Loucy (cell line): ENCODE measurements at regions not wholly inside any gene's neighbourhood (a gene's known extent, or its start where the extent isn't known, plus 50 kb on each side); places are given as distances from the start of the nearest gene placed in this dataset.

Source experiments
- H2AFZ ChIP-seq: fragments of 200-600 bp; sonication (generic); 2 replicates; pipeline ENCODE4 v1.6.0; 2016; ENCODE audit warnings: antibody characterized with exemption, mild to moderate bottlenecking, low read length, moderate library complexity
- H3F3A ChIP-seq: fragments of 200-600 bp; 2 replicates; pipeline ENCODE4 v1.6.0; 2016; ENCODE audit warnings: antibody characterized with exemption, low read depth, mild to moderate bottlenecking
- H3K27me3 ChIP-seq: fragments of 200-600 bp; sonication (generic); 2 replicates; pipeline ENCODE4 v1.6.1; 2014; ENCODE audit warnings: low read length, mild to moderate bottlenecking; ENCODE audit not compliant: insufficient read depth, poor library complexity, severe bottlenecking
- H3K36me3 ChIP-seq: fragments of 200-600 bp; sonication (generic); 2 replicates; pipeline ENCODE4 v1.6.1; 2016; ENCODE audit warnings: low read length; ENCODE audit not compliant: insufficient read depth
- H3K4me1 ChIP-seq: fragments of 200-600 bp; sonication (generic); 2 replicates; pipeline ENCODE4 v1.5.1; 2014; ENCODE audit warnings: low read length, mild to moderate bottlenecking; ENCODE audit not compliant: insufficient read depth, poor library complexity, severe bottlenecking
- H3K4me2 ChIP-seq: fragments of 200-600 bp; sonication (generic); 2 replicates; pipeline ENCODE4 v1.6.0; 2014; ENCODE audit warnings: antibody characterized with exemption, low read length, low read depth, mild to moderate bottlenecking; ENCODE audit not compliant: poor library complexity, severe bottlenecking
- H3K4me3 ChIP-seq: fragments of 200-600 bp; sonication (generic); 2 replicates; pipeline ENCODE4 v1.5.1; 2014; ENCODE audit warnings: low read length, mild to moderate bottlenecking, mixed read lengths; ENCODE audit not compliant: poor library complexity, severe bottlenecking
- H3K79me2 ChIP-seq: fragments of 200-600 bp; sonication (generic); 2 replicates; pipeline ENCODE4 v1.6.1; 2014; ENCODE audit warnings: low read length; ENCODE audit not compliant: insufficient read depth
- H3K9ac ChIP-seq: fragments of 200-600 bp; sonication (generic); 2 replicates; pipeline ENCODE4 v1.6.0; 2014; ENCODE audit warnings: mild to moderate bottlenecking, low read depth, low read length, moderate library complexity; ENCODE audit not compliant: poor library complexity, severe bottlenecking
- H3K9me2 ChIP-seq: fragments of 200-600 bp; sonication (generic); replicated peaks from 2 replicates; pipeline ENCODE4 v1.6.1; 2016; ENCODE audit warnings: low read depth, low read length, mixed read lengths
- H3K9me3 ChIP-seq: fragments of 200-600 bp; sonication (generic); 2 replicates; pipeline ENCODE4 v1.6.1; 2014; ENCODE audit warnings: mild to moderate bottlenecking, antibody characterized with exemption, low read length, low read depth; ENCODE audit not compliant: insufficient read depth
- H4K20me1 ChIP-seq: fragments of 200-600 bp; sonication (generic); 2 replicates; pipeline ENCODE4 v1.6.0; 2014; ENCODE audit warnings: antibody characterized with exemption, low read length, mild to moderate bottlenecking; ENCODE audit not compliant: insufficient read depth, poor library complexity, severe bottlenecking
- EZH2phosphoT487 ChIP-seq: fragments of 200-600 bp; IDR thresholded peaks from 2 replicates; pipeline ENCODE4 v1.6.1; 2018; ENCODE audit warnings: antibody characterized with exemption, mild to moderate bottlenecking, moderate library complexity, borderline replicate concordance
- TF ChIP-seq, protein P1 (sequence below): fragments of 200-600 bp; sonication (generic); conservative IDR thresholded peaks from 2 replicates; pipeline ENCODE4 v1.5.1; 2014; ENCODE audit warnings: mild to moderate bottlenecking, antibody characterized with exemption, low read length

DNA sequence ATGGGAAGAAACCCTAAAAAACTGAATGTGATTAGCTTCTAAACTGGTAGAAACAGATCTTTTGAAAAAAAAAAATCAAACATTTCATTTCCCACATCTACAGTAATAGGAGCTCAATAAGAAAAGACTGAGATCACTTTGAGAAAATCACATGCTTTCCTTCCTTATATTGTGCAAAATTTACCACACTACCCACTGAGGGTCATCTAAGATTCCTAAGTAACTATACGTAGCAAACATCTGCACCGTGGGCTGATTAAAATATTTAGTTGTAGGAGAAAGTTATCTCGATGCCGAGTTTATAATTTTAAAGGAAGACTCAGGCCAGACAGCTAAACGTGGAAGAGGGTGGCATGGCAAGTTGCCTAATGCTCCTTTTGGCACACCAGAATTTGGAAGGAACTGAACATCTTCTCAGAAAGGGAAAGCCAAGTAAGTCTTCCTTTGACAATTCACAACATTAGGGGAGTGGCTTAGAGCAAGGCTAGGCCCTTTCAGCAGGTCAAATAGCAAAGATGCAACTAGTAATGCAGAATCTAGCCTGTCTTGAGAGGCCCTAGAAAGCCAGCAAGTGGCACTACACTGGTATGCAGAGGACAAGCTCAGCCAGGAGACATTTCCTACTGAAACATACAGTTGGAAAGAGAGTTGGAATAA, 128.0 kb downstream of the TMA16 start:
- Histone ChIP-seq H3K4me1 (peaks cover 5% of the 10 kb centered on the region), H3K36me3 (no peaks in the 10 kb centered on the region), H3K79me2 (no peaks in the 10 kb centered on the region), H3F3A (no peaks in the 10 kb centered on the region), H3K27me3 (no peaks in the 10 kb centered on the region), H3K9me2 (no peaks in the 10 kb centered on the region), H3K9me3 (no peaks in the 10 kb centered on the region), H4K20me1 (no peaks in the 10 kb centered on the region), H3K4me3 (no peak overlapping the region), H2AFZ (no peak overlapping the region), H3K9ac (no peak overlapping the region), H3K4me2 (no peak overlapping the region)
- TF ChIP-seq, protein P1, sequence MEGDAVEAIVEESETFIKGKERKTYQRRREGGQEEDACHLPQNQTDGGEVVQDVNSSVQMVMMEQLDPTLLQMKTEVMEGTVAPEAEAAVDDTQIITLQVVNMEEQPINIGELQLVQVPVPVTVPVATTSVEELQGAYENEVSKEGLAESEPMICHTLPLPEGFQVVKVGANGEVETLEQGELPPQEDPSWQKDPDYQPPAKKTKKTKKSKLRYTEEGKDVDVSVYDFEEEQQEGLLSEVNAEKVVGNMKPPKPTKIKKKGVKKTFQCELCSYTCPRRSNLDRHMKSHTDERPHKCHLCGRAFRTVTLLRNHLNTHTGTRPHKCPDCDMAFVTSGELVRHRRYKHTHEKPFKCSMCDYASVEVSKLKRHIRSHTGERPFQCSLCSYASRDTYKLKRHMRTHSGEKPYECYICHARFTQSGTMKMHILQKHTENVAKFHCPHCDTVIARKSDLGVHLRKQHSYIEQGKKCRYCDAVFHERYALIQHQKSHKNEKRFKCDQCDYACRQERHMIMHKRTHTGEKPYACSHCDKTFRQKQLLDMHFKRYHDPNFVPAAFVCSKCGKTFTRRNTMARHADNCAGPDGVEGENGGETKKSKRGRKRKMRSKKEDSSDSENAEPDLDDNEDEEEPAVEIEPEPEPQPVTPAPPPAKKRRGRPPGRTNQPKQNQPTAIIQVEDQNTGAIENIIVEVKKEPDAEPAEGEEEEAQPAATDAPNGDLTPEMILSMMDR: no peak
- TF ChIP-seq EZH2phosphoT487: no peak

DNA sequence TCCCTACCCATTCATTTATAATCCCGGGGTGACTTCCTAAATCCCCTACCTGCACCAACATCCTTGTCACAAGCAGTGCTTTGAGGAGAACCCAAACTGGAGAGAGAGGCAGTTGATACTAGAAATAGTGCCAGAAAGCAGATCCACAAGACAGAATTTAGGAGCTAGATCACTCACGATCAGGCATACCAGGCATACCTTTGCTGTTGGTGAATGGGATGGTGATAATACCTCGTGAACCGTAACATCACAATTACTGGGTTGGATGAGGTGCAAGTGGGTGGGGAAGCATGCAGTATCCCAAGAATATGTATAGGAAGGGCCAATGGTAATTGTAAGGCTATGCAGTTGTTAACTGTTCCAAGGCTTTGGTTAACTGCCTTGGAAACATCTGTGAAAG, 129.3 kb downstream of the TMA16 start:
- no peaks in the 10 kb centered on the region for H3K36me3 ChIP-seq
- no peaks in the 10 kb centered on the region for H3K9me3 ChIP-seq
- no peak overlapping the region for H3K9ac ChIP-seq
- no peak overlapping the region for H3K4me2 ChIP-seq
- no peak overlapping the region for H3K4me3 ChIP-seq
- no peaks in the 10 kb centered on the region for H3K27me3 ChIP-seq
- no peak overlapping the region for H2AFZ ChIP-seq
- H3K4me1 ChIP-seq: peaks cover 5% of the 10 kb centered on the region
- no peak for TF ChIP-seq EZH2phosphoT487
- TF ChIP-seq, protein P1: no peak
- H3F3A ChIP-seq: no peaks in the 10 kb centered on the region
- no peaks in the 10 kb centered on the region for H3K79me2 ChIP-seq
- no peaks in the 10 kb centered on the region for H3K9me2 ChIP-seq
- H4K20me1 ChIP-seq: no peaks in the 10 kb centered on the region

DNA sequence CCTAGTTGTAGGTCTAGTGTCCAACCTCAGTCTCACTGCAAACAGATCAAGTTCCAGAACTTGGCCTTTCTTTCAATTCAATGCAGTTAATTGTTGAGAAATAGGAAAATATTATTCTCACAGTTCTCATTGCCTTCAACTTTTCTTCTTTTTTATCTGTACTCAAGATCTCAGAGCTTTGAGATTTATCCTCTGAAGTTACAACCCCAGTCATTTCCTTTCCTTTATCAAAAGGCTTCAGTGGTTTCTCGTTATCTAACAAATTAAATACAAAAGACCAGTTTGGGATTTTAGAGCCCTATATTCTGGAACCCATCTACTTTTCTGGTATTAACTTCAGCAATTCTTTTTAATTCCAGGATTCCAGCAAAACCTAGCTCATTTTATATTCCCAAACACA, 130.2 kb downstream of the TMA16 start:
- H3F3A ChIP-seq: no peaks in the 10 kb centered on the region
- H3K27me3 ChIP-seq: no peaks in the 10 kb centered on the region
- H3K4me1 ChIP-seq: peaks cover 5% of the 10 kb centered on the region
- H3K36me3 ChIP-seq: no peaks in the 10 kb centered on the region
- TF ChIP-seq EZH2phosphoT487: no peak
- TF ChIP-seq, protein P1: no peak
- no peaks in the 10 kb centered on the region for H3K9me2 ChIP-seq
- no peak overlapping the region for H2AFZ ChIP-seq
- no peak overlapping the region for H3K9ac ChIP-seq
- no peak overlapping the region for H3K4me3 ChIP-seq
- no peak overlapping the region for H3K4me2 ChIP-seq
- H3K79me2 ChIP-seq: no peaks in the 10 kb centered on the region
- no peaks in the 10 kb centered on the region for H3K9me3 ChIP-seq
- no peaks in the 10 kb centered on the region for H4K20me1 ChIP-seq
